OCI-LY7 (cell line): ENCODE measurements at regions not wholly inside any gene's neighbourhood (a gene's known extent, or its start where the extent isn't known, plus 50 kb on each side); places are given as distances from the start of the nearest gene placed in this dataset.

Source experiments
- BruUV-seq: library from RNA; stranded (reverse); fragments of 400-500 nt; replicated peaks from 2 replicates; lab custom pipeline; 2021; lab: Mats Ljungman, UMichigan
- CTCF ChIA-PET: fragments of 300-600 bp; sonication (Branson Sonifier 250); formaldehyde crosslinking; loops from one replicate; lab custom pipeline; 2022; ENCODE audit warnings: antibody characterized with exemption; ENCODE audit not compliant: unreplicated experiment; lab: Charles Lee
- POLR2A ChIA-PET: fragments of 300-600 bp; sonication (Branson Sonifier 250); formaldehyde crosslinking; loops from one replicate; lab custom pipeline; 2022; ENCODE audit warnings: antibody characterized with exemption; lab: Charles Lee
- DNase-seq: peaks from one replicate; pipeline ENCODE4 v3.0.0-alpha.2; 2015; ENCODE audit warnings: low spot score
- H2AFZ ChIP-seq: fragments of 200-600 bp; sonication (generic), shearing (Covaris generic); 2 replicates; pipeline ENCODE4 v1.6.1; 2014; ENCODE audit warnings: mild to moderate bottlenecking, antibody characterized with exemption, low read length, moderate library complexity
- H3K27ac ChIP-seq: fragments of 200-600 bp; sonication (generic); 2 replicates; pipeline ENCODE4 v1.5.1; 2014; ENCODE audit warnings: mixed run types, low read depth, mild to moderate bottlenecking, moderate library complexity, low read length, inconsistent platforms; ENCODE audit not compliant: poor library complexity, severe bottlenecking
- H3K36me3 ChIP-seq: fragments of 200-600 bp; sonication (generic); 2 replicates; pipeline ENCODE4 v1.6.1; 2014; ENCODE audit warnings: mild to moderate bottlenecking, antibody characterized with exemption, low read length, moderate library complexity, mixed read lengths; ENCODE audit not compliant: insufficient read depth
- H3K4me1 ChIP-seq: fragments of 200-600 bp; sonication (generic); 2 replicates; pipeline ENCODE4 v1.5.1; 2014; ENCODE audit warnings: mild to moderate bottlenecking, low read length; ENCODE audit not compliant: insufficient read depth, poor library complexity, severe bottlenecking
- H3K4me2 ChIP-seq: fragments of 200-600 bp; sonication (generic); 2 replicates; pipeline ENCODE4 v1.6.1; 2014; ENCODE audit warnings: mild to moderate bottlenecking, low read length
- H3K4me3 ChIP-seq: fragments of 200-600 bp; sonication (generic); 2 replicates; pipeline ENCODE4 v1.5.1; 2014; ENCODE audit warnings: mild to moderate bottlenecking, low read depth, low read length; ENCODE audit not compliant: poor library complexity, severe bottlenecking
- H3K79me2 ChIP-seq: fragments of 200-600 bp; sonication (generic); 2 replicates; pipeline ENCODE4 v1.6.1; 2016; ENCODE audit warnings: low read depth, mild to moderate bottlenecking, low read length, moderate library complexity, mixed read lengths; ENCODE audit not compliant: insufficient read depth
- H3K9me2 ChIP-seq: fragments of 200-600 bp; sonication (generic); 2 replicates; pipeline ENCODE4 v1.6.1; 2016; ENCODE audit warnings: mild to moderate bottlenecking, low read length, mixed read lengths; ENCODE audit not compliant: insufficient read depth
- H3K9me3 ChIP-seq: fragments of 200-600 bp; sonication (generic); 2 replicates; pipeline ENCODE4 v1.6.1; 2014; ENCODE audit warnings: mild to moderate bottlenecking, mixed run types, low read length, mixed read lengths
- H4K20me1 ChIP-seq: fragments of 200-600 bp; sonication (generic); 2 replicates; pipeline ENCODE4 v1.6.1; 2014; ENCODE audit warnings: mild to moderate bottlenecking, antibody characterized with exemption, low read length, moderate library complexity, mixed read lengths; ENCODE audit not compliant: insufficient read depth
- CTCF ChIP-seq: fragments of 200-600 bp; sonication (generic); conservative IDR thresholded peaks from 2 replicates; pipeline ENCODE4 v1.5.1; 2014; ENCODE audit warnings: mild to moderate bottlenecking, antibody characterized with exemption, low read length, moderate library complexity, mixed read lengths
- EZH2phosphoT487 ChIP-seq: fragments of 200-600 bp; sonication (generic); IDR thresholded peaks from 2 replicates; pipeline ENCODE4 v1.6.1; 2018; ENCODE audit warnings: low read depth, borderline replicate concordance, mild to moderate bottlenecking, mixed run types, antibody characterized with exemption, low read length, moderate library complexity, mixed read lengths
- intact Hi-C: fragments of 100-400 bp; cut with micrococcal nuclease; formaldehyde crosslinking; loops from one replicate; pipeline ENCODE4 v1.10.0; 2022; ENCODE audit not compliant: unreplicated experiment

GRCh38 chr18:49717617-49718016 lies 95.7 kb downstream of the ACAA2 start:
- BruUV-seq, result no TSS peak
- DNase-seq, result no peak
- no peaks in the 10 kb centered on the region for H3K9me2 ChIP-seq
- no peaks in the 10 kb centered on the region for H3K79me2 ChIP-seq
- POLR2A ChIA-PET, result no interaction called here
- H3K4me2 ChIP-seq, result no peak overlapping the region
- no peaks in the 10 kb centered on the region for H3K4me1 ChIP-seq
- H3K36me3 ChIP-seq, result no peaks in the 10 kb centered on the region
- CTCF ChIA-PET, result no interaction called here
- intact Hi-C loops, result no loop called here
- TF ChIP-seq EZH2phosphoT487 (no peak), CTCF (no peak)
- no peaks in the 10 kb centered on the region for H4K20me1 ChIP-seq
- no peak overlapping the region for H3K4me3 ChIP-seq
- H3K27ac ChIP-seq, result no peak overlapping the region
- H3K9me3 ChIP-seq, result no peaks in the 10 kb centered on the region
- H2AFZ ChIP-seq, result no peak overlapping the region

- no TSS peak for BruUV-seq
- ChIA-PET POLR2A (no interaction called here), CTCF (no interaction called here)
- Histone ChIP-seq H3K4me2 (no peak overlapping the region), H4K20me1 (no peaks in the 10 kb centered on the region), H3K36me3 (no peaks in the 10 kb centered on the region), H3K27ac (no peak overlapping the region), H3K9me3 (no peaks in the 10 kb centered on the region), H3K79me2 (no peaks in the 10 kb centered on the region), H3K4me1 (no peaks in the 10 kb centered on the region), H2AFZ (no peak overlapping the region), H3K9me2 (no peaks in the 10 kb centered on the region), H3K4me3 (no peak overlapping the region)
- no peak for DNase-seq
- no peak for TF ChIP-seq CTCF
- no peak for TF ChIP-seq EZH2phosphoT487
- intact Hi-C loops, result no loop called here
Observed at GRCh38 chr18:49716035-49716434, 97.3 kb downstream of the ACAA2 start.

- Histone ChIP-seq H3K79me2 (no peaks in the 10 kb centered on the region), H3K36me3 (no peaks in the 10 kb centered on the region), H3K27ac (no peak overlapping the region), H3K4me1 (no peaks in the 10 kb centered on the region), H3K9me2 (no peaks in the 10 kb centered on the region), H3K9me3 (no peaks in the 10 kb centered on the region), H4K20me1 (no peaks in the 10 kb centered on the region), H3K4me3 (no peak overlapping the region), H3K4me2 (no peak overlapping the region), H2AFZ (no peak overlapping the region)
- DNase-seq, result no peak
- BruUV-seq, result no TSS peak
- intact Hi-C loops, result no loop called here
- TF ChIP-seq CTCF, result no peak
- no peak for TF ChIP-seq EZH2phosphoT487
- POLR2A ChIA-PET, result interaction anchor here (0.6 kb wide), 1 partner anchor 754 kb away, joined by 3 read pairs; no protein-coding TSS in a partner anchor
- CTCF ChIA-PET, result no interaction called here
Observed at GRCh38 chr18:49709347-49709690, 104.0 kb downstream of the ACAA2 start.
